ENCODE measurements at regions not wholly inside any gene's neighbourhood (a gene's known extent, or its start where the extent isn't known, plus 50 kb on each side); places are given as distances from the start of the nearest gene placed in this dataset.

- TF ChIP-seq CTCF (IDR thresholded peaks at IDR 0.05) (no peak), POLR2A (IDR thresholded peaks at IDR 0.05) (no peak)
Observed at GRCh38 chr12:31860401-31860800, 98.8 kb upstream of the RESF1 start.

Measured in uterus (tissue), 2 donors.